Small intestine (tissue), 7 donors: ENCODE measurements at regions not wholly inside any gene's neighbourhood (a gene's known extent, or its start where the extent isn't known, plus 50 kb on each side); places are given as distances from the start of the nearest gene placed in this dataset.

Experiments
- DNase-seq, 2 donors: peaks; one replicate each; pipeline versions ENCODE4 v3.0.0 to v3.0.0-alpha.2; 2013
- FAIRE-seq: peaks from 2 replicates; lab custom pipeline; 2012; peaks lifted over from hg19 to GRCh38; lab: Jason Lieb, UNC
- H3K27ac ChIP-seq, 3 donors: one replicate each; pipeline ENCODE4 v1.5.1; 2013; ENCODE audit warnings: low read length in 2 of 3, mild to moderate bottlenecking in 2 of 3, control low read depth in 1 of 3, inconsistent platforms in 1 of 3, low read depth in 1 of 3, moderate library complexity in 1 of 3
- H3K27me3 ChIP-seq, 3 donors: one replicate each; pipeline ENCODE4 v1.6.1; 2013; ENCODE audit warnings: low read length in 3 of 3, inconsistent platforms in 1 of 3; ENCODE audit not compliant: control insufficient read depth in 3 of 3, insufficient read depth in 3 of 3
- H3K36me3 ChIP-seq, 3 donors: one replicate each; pipeline ENCODE4 v1.6.1; 2013; ENCODE audit warnings: low read length in 3 of 3, inconsistent platforms in 1 of 3, low read depth in 1 of 3, mild to moderate bottlenecking in 1 of 3, moderate library complexity in 1 of 3; ENCODE audit not compliant: control insufficient read depth in 3 of 3, insufficient read depth in 2 of 3
- H3K4me1 ChIP-seq, 3 donors: one replicate each; pipeline ENCODE4 v1.6.1; 2013; ENCODE audit warnings: low read length in 2 of 3, inconsistent platforms in 1 of 3, low read depth in 1 of 3, mild to moderate bottlenecking in 1 of 3, moderate library complexity in 1 of 3; ENCODE audit not compliant: control insufficient read depth in 3 of 3, insufficient read depth in 2 of 3
- H3K4me3 ChIP-seq, 3 donors: one replicate each; pipeline ENCODE4 v1.5.1; 2013; ENCODE audit warnings: low read length in 3 of 3, control low read depth in 1 of 3, inconsistent platforms in 1 of 3, low read depth in 1 of 3, mild to moderate bottlenecking in 1 of 3, moderate library complexity in 1 of 3
- H3K9me3 ChIP-seq, 2 donors: one replicate each; pipeline ENCODE4 v1.6.1; 2013; ENCODE audit warnings: low read depth in 1 of 2, low read length in 1 of 2; ENCODE audit not compliant: control insufficient read depth in 2 of 2, insufficient read depth in 1 of 2
- WGBS, 3 donors: extraction: QIAGEN DNeasy Blood & Tissue Kit; methylation state at CpG; one replicate each; pipeline ENCODE4 v1.1.7; 2013; 5-methylcytosine and 5-hydroxymethylcytosine counted together
- donor health status: healthy with polysubstance abuse.
- donor health status: control.
- donor health status: control.
- donor health status: Bipolar disorder and iron deficiency.
- donor health status: healthy.

DNA sequence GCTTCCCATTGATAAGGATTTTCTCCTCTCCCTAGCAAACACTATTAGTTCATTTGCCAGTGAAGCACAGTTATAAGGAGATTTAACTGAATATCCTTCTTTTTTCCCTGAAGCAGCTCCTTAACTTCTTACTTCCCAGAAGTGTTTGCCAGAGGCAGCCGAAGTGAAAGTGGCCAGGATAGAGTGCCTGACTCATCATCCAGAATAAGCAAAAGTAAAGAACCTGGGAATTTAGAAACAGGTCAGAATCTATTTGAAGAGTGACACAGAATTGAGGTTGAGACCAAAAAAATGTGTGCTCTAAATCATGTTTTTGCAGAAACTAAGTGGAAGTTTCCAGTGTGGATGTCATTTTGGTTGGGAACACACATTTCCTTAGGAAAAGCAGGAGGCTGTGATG is 249.6 kb upstream of the VWC2 start:
- H3K9me3 ChIP-seq: no peaks in the 10 kb centered on the region
- whole genome bisulfite sequencing, 3 donors: 64 to 73% (median 69%) methylated on average over 1 of the region's 1 CpG
- H3K36me3 ChIP-seq: no peaks in the 10 kb centered on the region
- H3K4me1 ChIP-seq: no peaks in the 10 kb centered on the region
- H3K27ac ChIP-seq: no peak overlapping the region
- H3K4me3 ChIP-seq: no peak overlapping the region
- DNase-seq (no peak), FAIRE-seq (no peak)
- H3K27me3 ChIP-seq: no peaks in the 10 kb centered on the region

DNA sequence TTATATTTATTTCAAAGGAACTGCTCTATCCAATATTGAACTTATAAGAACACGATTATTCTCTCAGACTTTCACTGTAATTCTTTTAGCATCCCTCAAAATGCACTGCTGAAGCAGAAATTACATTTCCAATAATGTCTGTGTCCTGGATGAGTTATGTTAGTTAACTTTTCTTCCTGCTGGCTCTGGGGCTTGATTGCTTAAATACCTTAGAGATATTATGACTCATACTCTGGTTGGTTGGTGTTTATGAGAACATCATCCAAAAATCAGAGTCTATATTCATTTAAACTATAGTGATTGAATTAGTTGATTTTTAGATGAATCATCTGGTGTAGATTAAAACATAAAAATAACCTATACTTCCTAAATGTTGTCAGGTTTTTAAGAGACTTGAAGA is 246.3 kb upstream of the VWC2 start:
- FAIRE-seq: no peak
- 74 to 86% (median 77%) methylated on average over 1 of the region's 1 CpG for WGBS, 3 donors

DNA sequence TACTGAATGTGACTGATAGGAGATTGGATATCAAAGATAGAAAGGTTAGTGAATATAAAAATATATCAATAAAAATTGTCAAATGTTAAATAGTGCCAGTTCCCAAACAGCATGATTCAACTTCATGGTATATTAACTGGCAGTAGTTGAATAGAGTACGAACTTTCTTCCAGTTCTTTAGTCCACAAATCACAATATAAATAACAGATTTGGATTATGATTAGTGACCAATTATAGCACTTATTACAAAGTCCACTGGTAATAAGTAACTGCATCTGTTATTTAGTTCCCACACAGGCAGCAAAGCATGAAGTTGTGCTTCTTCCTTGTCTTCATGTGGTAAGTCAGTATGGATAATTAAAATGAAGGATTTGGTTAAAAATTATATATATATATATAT is 243.0 kb upstream of the VWC2 start:
- Histone ChIP-seq H3K9me3 (peaks cover 0 to 3% of the 10 kb centered on the region in 2 donors), H3K27ac (no peak overlapping the region), H3K4me1 (no peaks in the 10 kb centered on the region), H3K27me3 (no peaks in the 10 kb centered on the region), H3K36me3 (no peaks in the 10 kb centered on the region), H3K4me3 (no peak overlapping the region)
- WGBS, 3 donors: 2 to 24% (median 11%) methylated on average over 1 of the region's 1 CpG
- FAIRE-seq: no peak
- DNase-seq: no peak

More for the DNA sequence above, 246.3 kb upstream of the VWC2 start:
- Histone ChIP-seq H3K4me1 (no peaks in the 10 kb centered on the region), H3K36me3 (no peaks in the 10 kb centered on the region), H3K9me3 (peaks cover 0 to 3% of the 10 kb centered on the region in 2 donors), H3K27me3 (no peaks in the 10 kb centered on the region), H3K27ac (no peak overlapping the region), H3K4me3 (no peak overlapping the region)
- DNase-seq: no peak

DNA sequence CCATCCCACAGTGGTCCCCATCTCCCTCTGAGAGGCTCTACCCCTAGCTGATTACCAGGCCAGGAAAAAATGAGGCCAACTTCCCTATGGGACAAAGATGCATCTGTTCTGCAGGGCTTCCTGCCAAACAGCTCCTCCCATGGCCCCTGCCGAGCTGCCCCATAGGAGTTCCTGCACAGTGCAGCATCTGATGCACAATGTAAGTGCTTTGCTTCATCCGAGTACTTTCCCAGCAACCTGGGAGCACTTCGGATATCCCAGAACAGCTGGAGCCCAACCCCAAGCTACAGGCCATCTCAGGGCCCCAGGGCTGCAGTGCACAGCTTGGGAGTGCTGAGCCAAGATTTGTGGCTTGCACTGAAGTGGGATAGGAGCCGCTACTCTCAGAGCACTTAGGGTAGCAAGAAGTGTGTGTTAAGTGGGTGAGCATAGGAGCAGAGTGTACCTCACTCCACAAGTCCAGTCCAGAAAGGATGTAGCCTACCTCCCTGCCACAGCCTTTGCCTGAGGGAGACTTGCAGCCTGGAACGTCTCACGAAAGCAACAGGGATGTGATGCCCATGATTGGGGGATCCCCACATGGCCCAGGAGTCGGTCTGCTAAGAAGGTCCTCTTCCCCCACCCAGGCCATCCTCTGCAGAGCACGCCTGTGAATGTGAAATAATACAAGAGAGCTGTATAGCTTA is 209.6 kb upstream of the VWC2 start:
- H3K27me3 ChIP-seq: no peaks in the 10 kb centered on the region
- no peak overlapping the region for H3K27ac ChIP-seq
- DNase-seq (no peak), FAIRE-seq (no peak)
- H3K4me1 ChIP-seq: no peaks in the 10 kb centered on the region
- peaks cover 3 to 9% of the 10 kb centered on the region in 2 donors for H3K9me3 ChIP-seq
- H3K36me3 ChIP-seq: no peaks in the 10 kb centered on the region
- WGBS, 3 donors: 68 to 75% (median 70%) methylated on average over 8 of the region's 8 CpGs
- no peak overlapping the region for H3K4me3 ChIP-seq

DNA sequence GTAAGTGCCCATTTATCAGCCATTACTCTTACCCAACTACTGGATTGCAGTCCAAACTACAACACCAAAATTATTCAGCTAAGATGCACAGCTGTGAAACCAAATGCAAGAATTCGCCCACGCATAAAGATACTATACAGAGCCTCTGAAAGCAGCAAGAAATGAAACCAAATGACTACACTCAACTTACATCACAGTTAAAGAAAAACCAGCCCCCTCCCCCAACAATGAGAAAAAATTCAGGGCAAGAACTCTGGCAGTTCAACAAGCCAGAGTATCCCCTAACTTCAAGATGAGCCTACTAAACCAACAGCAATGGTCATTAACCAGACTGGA is 209.1 kb upstream of the VWC2 start:
- Histone ChIP-seq H3K36me3 (no peaks in the 10 kb centered on the region), H3K4me1 (no peaks in the 10 kb centered on the region), H3K27me3 (no peaks in the 10 kb centered on the region), H3K9me3 (peaks cover 3 to 14% of the 10 kb centered on the region in 2 donors), H3K27ac (no peak overlapping the region), H3K4me3 (no peak overlapping the region)
- DNase-seq (no peak), FAIRE-seq (no peak)
- WGBS, 3 donors: 88 to 97% (median 95%) methylated on average over 2 of the region's 2 CpGs

DNA sequence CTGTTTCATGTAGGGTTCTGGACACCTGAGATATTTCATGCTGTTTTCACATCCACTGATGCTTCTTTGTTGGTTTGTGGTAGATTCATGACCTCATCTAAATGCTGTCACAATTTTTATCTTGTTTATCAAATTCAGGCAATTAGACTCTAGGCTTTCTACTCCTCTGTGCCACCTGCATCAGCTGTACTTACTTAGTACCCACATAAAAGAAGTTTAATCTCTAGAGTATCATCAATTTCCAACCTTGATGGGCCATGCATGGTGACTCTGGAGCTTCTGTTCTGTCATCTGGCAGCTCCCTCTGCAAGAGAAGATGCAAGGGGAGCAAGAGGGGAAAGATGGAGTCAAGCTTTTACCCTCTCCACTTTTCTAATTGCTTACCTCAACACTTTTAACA is 195.9 kb upstream of the VWC2 start:
- H3K27me3 ChIP-seq: no peaks in the 10 kb centered on the region
- DNase-seq (no peak), FAIRE-seq (no peak)
- no peaks in the 10 kb centered on the region for H3K4me1 ChIP-seq
- no peaks in the 10 kb centered on the region for H3K9me3 ChIP-seq
- no peaks in the 10 kb centered on the region for H3K36me3 ChIP-seq
- no peak overlapping the region for H3K4me3 ChIP-seq
- no peak overlapping the region for H3K27ac ChIP-seq

DNA sequence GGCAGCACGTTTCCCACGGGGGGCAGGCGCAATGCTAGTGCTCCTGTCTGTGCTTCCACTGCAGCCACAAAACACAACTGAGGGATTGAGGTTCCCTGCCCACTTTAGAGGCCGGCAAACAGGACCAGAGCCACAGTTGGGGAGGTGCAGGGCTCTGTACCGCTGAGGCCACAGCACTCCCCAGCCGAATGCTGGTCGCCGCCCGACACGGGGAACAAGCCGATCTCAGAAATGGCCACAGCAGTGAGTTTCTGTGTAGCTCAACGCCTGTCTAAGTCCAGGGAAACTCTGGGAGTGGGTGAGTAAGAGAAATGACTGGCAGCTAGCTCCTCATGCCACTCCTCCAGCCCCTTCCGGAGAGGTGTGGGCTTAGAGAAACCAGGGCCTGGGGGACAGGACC is 194.0 kb upstream of the VWC2 start:
- WGBS, 3 donors: 81 to 88% (median 83%) methylated on average over 13 of the region's 13 CpGs
- no peak overlapping the region for H3K4me3 ChIP-seq
- no peaks in the 10 kb centered on the region for H3K27me3 ChIP-seq
- FAIRE-seq: no peak
- no peaks in the 10 kb centered on the region for H3K9me3 ChIP-seq
- H3K4me1 ChIP-seq: no peaks in the 10 kb centered on the region
- H3K36me3 ChIP-seq: no peaks in the 10 kb centered on the region
- DNase-seq: no peak
- no peak overlapping the region for H3K27ac ChIP-seq

DNA sequence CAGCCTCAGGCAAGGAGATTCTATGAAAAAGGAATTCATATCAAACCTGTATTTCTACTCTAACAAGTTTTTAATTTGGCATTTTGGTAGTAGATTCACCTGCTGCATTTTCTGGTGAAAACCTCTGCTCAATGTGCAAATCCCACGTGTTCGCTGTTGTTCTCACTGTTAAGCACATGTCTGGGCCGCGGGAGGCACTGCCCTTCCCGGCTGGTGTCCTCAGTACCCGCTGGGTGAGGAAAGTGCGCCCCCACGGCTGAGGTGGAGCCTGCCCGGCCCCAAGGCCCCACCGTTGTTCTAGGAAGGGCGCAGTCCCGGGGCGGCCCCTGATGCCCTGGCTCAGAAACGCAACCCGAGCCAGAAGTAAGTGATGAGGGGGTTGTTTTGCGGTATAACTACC is 193.4 kb upstream of the VWC2 start:
- H3K4me3 ChIP-seq: no peak overlapping the region
- H3K27ac ChIP-seq: no peak overlapping the region
- H3K27me3 ChIP-seq: no peaks in the 10 kb centered on the region
- no peaks in the 10 kb centered on the region for H3K9me3 ChIP-seq
- DNase-seq (no peak), FAIRE-seq (no peak)
- no peaks in the 10 kb centered on the region for H3K36me3 ChIP-seq
- H3K4me1 ChIP-seq: no peaks in the 10 kb centered on the region
- 46 to 54% (median 53%) methylated on average over 16 of the region's 16 CpGs for WGBS, 3 donors

DNA sequence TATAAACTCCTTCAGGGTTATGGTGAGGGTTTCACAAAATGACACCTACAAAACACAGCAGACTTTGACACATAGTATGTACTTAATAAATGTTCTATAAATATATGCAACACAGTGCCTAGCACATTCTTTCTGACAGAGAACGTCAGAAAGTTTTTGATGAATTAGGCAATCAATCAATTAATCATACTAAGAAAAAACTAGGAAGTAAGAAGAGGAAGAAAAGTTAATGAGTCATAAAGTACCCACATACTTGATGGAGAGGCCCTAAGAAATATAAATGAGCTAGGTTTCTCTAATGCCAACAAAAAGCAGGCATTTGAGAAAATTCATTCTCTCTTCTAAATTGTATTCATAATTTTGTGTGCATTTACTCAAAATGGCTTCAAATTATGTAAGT is 192.7 kb upstream of the VWC2 start:
- WGBS, 3 donors: 32 to 36% (median 33%) methylated on average over 1 of the region's 1 CpG
- H3K4me3 ChIP-seq: no peak overlapping the region
- no peaks in the 10 kb centered on the region for H3K36me3 ChIP-seq
- H3K9me3 ChIP-seq: no peaks in the 10 kb centered on the region
- no peaks in the 10 kb centered on the region for H3K4me1 ChIP-seq
- no peak for DNase-seq
- H3K27ac ChIP-seq: no peak overlapping the region
- FAIRE-seq: no peak
- H3K27me3 ChIP-seq: no peaks in the 10 kb centered on the region
